K562 (cell line): ENCODE measurements at regions not wholly inside any gene's neighbourhood (a gene's known extent, or its start where the extent isn't known, plus 50 kb on each side); places are given as distances from the start of the nearest gene placed in this dataset.

ENCODE experiments used
- ATAC-seq: fragments of 200-7000 bp; cut with Tn5 transposase; 3 replicates; pipeline ENCODE4 v1.9.1; 2020; ENCODE audit warnings: moderate library complexity
- BruUV-seq: library from RNA; stranded (reverse); fragments of 400-500 nt; replicated peaks from 2 replicates; lab custom pipeline; 2021; lab: Mats Ljungman, UMichigan
- CTCF ChIA-PET: fragments of 300-600 bp; formaldehyde crosslinking; extraction: SDS; loops from one replicate; lab custom pipeline; 2021; ENCODE audit warnings: low intra/inter-chr PET ratio; lab: Yijun Ruan, JAX
- POLR2A ChIA-PET: fragments of 300-600, 350-650 bp; sonication (Branson Sonifier 250); formaldehyde crosslinking; extraction: SDS; loops from one replicate; lab custom pipeline; 2021; ENCODE audit warnings: antibody characterized with exemption, inconsistent platforms; lab: Yijun Ruan, JAX
- DNase-seq, 4 experiments: peaks; one replicate each; pipeline versions ENCODE4 v3.0.0 to v3.0.0-alpha.2; 2011 to 2018; ENCODE audit warnings: low spot score in 3 of 4, mixed read lengths in 3 of 4; ENCODE audit errors: extremely low read depth in 1 of 4
- FAIRE-seq: peaks from 2 replicates; lab custom pipeline; 2011; peaks lifted over from hg19 to GRCh38; lab: Jason Lieb, UNC
- H2AFZ ChIP-seq: 2 replicates; pipeline ENCODE4 v1.6.0; 2011; ENCODE audit warnings: low read depth, low read length, control low read depth, inconsistent platforms
- H3K27ac ChIP-seq: fragments of 200-600 bp; 3 replicates; pipeline ENCODE4 v1.8.0; 2011; ENCODE audit warnings: low read depth, mild to moderate bottlenecking, control low read depth, inconsistent platforms, low read length, moderate library complexity, mixed read lengths; ENCODE audit errors: extremely low read depth
- H3K27me3 ChIP-seq, 2 experiments: fragments of 300-600 bp in 1 of 2; 2 replicates in 1 of 2; 3 replicates in 1 of 2; pipeline versions ENCODE4 v1.6.0 to v1.8.0; 2011; ENCODE audit warnings: inconsistent platforms in 2 of 2, low read length in 2 of 2, mild to moderate bottlenecking in 1 of 2, mixed read lengths in 1 of 2, moderate library complexity in 1 of 2; ENCODE audit not compliant: control insufficient read depth in 2 of 2, insufficient read depth in 2 of 2
- H3K36me3 ChIP-seq: fragments of 300-600 bp; 3 replicates; pipeline ENCODE4 v1.8.0; 2011; ENCODE audit warnings: mild to moderate bottlenecking, low read length, inconsistent platforms; ENCODE audit not compliant: control insufficient read depth, insufficient read depth
- H3K4me1 ChIP-seq, 2 experiments: fragments of 200-600 bp in 1 of 2; replicated peaks in 1 of 2; 2 replicates in 1 of 2; 3 replicates in 1 of 2; pipeline versions ENCODE4 v1.5.1 to v1.8.0; 2011; ENCODE audit warnings: inconsistent platforms in 2 of 2, low read length in 2 of 2, mild to moderate bottlenecking in 1 of 2, mixed read lengths in 1 of 2, moderate library complexity in 1 of 2; ENCODE audit not compliant: control insufficient read depth in 2 of 2, insufficient read depth in 2 of 2
- H3K4me2 ChIP-seq: 2 replicates; pipeline ENCODE4 v1.6.1; 2011; ENCODE audit warnings: low read length, control low read depth, inconsistent platforms, mixed read lengths; ENCODE audit not compliant: insufficient read depth
- H3K4me3 ChIP-seq: fragments of 200-600 bp; sonication (generic), shearing (Covaris generic); 2 replicates; pipeline ENCODE4 v1.5.1; 2016; ENCODE audit warnings: control low read depth, inconsistent platforms
- H3K79me2 ChIP-seq: fragments of 200-600 bp; 3 replicates; pipeline ENCODE4 v1.8.0; 2011; ENCODE audit warnings: low read length, inconsistent platforms; ENCODE audit not compliant: control insufficient read depth, insufficient read depth
- H3K9ac ChIP-seq, 2 experiments: 2 replicates each; pipeline versions ENCODE4 v1.6.0 to v1.6.1; 2011; ENCODE audit warnings: low read depth in 2 of 2, low read length in 2 of 2, control low read depth in 1 of 2, inconsistent platforms in 1 of 2, mild to moderate bottlenecking in 1 of 2, mixed read lengths in 1 of 2; ENCODE audit not compliant: insufficient read depth in 1 of 2
- H3K9me1 ChIP-seq: one replicate; pipeline ENCODE4 v1.6.0; 2011; ENCODE audit warnings: inconsistent platforms, mild to moderate bottlenecking, low read length, moderate library complexity; ENCODE audit not compliant: control insufficient read depth, insufficient read depth
- H3K9me3 ChIP-seq: replicated peaks from 2 replicates; pipeline ENCODE4 v1.5.1; 2011; ENCODE audit warnings: low read depth, low read length, inconsistent platforms; ENCODE audit not compliant: control insufficient read depth, insufficient read depth
- H4K20me1 ChIP-seq: replicated peaks from 2 replicates; pipeline ENCODE4 v1.6.1; 2011; ENCODE audit warnings: low read length, inconsistent platforms, mixed read lengths; ENCODE audit not compliant: control insufficient read depth, insufficient read depth
- CBX2 ChIP-seq: fragments of 200-600 bp; sonication (generic); IDR thresholded peaks from one replicate; pipeline ENCODE4 v1.6.1; 2012; ENCODE audit warnings: mild to moderate bottlenecking, low read length, inconsistent platforms; ENCODE audit not compliant: insufficient read depth, poor library complexity, severe bottlenecking
- CTCF ChIP-seq, 3 experiments: IDR thresholded peaks in 2 of 3; conservative IDR thresholded peaks in 1 of 3; 2 replicates each; pipeline ENCODE4 v1.5.1; 2011 to 2012; ENCODE audit warnings: low read length in 3 of 3, mild to moderate bottlenecking in 3 of 3, control low read depth in 2 of 3, improper control_type of control experiment in 1 of 3, inconsistent platforms in 1 of 3, low read depth in 1 of 3, mixed read lengths in 1 of 3, moderate library complexity in 1 of 3; ENCODE audit not compliant: insufficient read depth in 2 of 3
- MITF ChIP-seq: IDR thresholded peaks from 2 replicates; pipeline ENCODE4 v1.6.1; 2014; ENCODE audit warnings: antibody characterized with exemption
- POLR2B ChIP-seq: fragments of 450-650 bp; IDR thresholded peaks from 2 replicates; pipeline ENCODE4 v1.6.1; 2018; ENCODE audit warnings: low read depth; ENCODE audit not compliant: partially characterized antibody
- SMAD3 ChIP-seq: fragments of 450-650 bp; formaldehyde crosslinking; conservative IDR thresholded peaks from 2 replicates; pipeline ENCODE4 v1.4.0; 2020; ENCODE audit warnings: mild to moderate bottlenecking
- SPI1 ChIP-seq: IDR thresholded peaks from 2 replicates; pipeline ENCODE4 v1.6.1; 2011; ENCODE audit warnings: low read depth, low read length, control low read depth, borderline replicate concordance
- TARDBP ChIP-seq: fragments of 450-650 bp; IDR thresholded peaks from 2 replicates; pipeline ENCODE4 v1.6.1; 2016
- ZBTB26 ChIP-seq: fragments of 450-650 bp; formaldehyde crosslinking; IDR thresholded peaks from 2 replicates; pipeline ENCODE4 v1.4.0; 2022; ENCODE audit warnings: missing genetic modification characterization
- ZNF444 ChIP-seq: fragments of 250-450 bp; sonication (Bioruptor Pico); IDR thresholded peaks from 2 replicates; pipeline ENCODE4 v1.4.0; 2020; ENCODE audit warnings: mild to moderate bottlenecking, moderate library complexity
- WGBS: fragments of 100-300 bp; shearing (Covaris generic); methylation state at CpG from one replicate; pipeline ENCODE4 v1.1.6; 2016; ENCODE audit warnings: low coverage, mixed read lengths; ENCODE audit not compliant: insufficient coverage; ENCODE audit errors: missing lambda C conversion rate; 5-methylcytosine and 5-hydroxymethylcytosine counted together
- in situ Hi-C: fragments of 300-500 bp; cut with MboI; formaldehyde crosslinking; loops from 4 replicates; pipeline ENCODE4 v1.15.0; 2018; ENCODE audit warnings: inconsistent platforms, mixed read lengths
- intact Hi-C: fragments of 100-400 bp; cut with micrococcal nuclease; formaldehyde crosslinking; loops from 2 replicates; pipeline ENCODE4 v1.14.2; 2022

GRCh38 chr16:74035816-74036215 lies 260.8 kb upstream of the PSMD7 start:
- ChIA-PET POLR2A (no interaction called here), CTCF (interaction anchor here (1.2 kb wide), 1 partner anchor 239 kb away, joined by 7 read pairs; no protein-coding TSS in a partner anchor)
- Histone ChIP-seq H2AFZ (no peak overlapping the region), H3K27me3 (no peaks in the 10 kb centered on the region), H3K4me1 (no peaks in the 10 kb centered on the region), H3K9me1 (no peaks in the 10 kb centered on the region), H3K36me3 (no peaks in the 10 kb centered on the region), H3K4me2 (no peak overlapping the region), H3K9me3 (no peaks in the 10 kb centered on the region), H3K79me2 (no peaks in the 10 kb centered on the region), H3K4me3 (no peak overlapping the region), H4K20me1 (no peaks in the 10 kb centered on the region), H3K9ac (no peak overlapping the region), H3K27ac (no peak overlapping the region)
- FAIRE-seq: no peak
- ATAC-seq: peak; percentile 65; the same call in 2 of the 3 replicates
- TF ChIP-seq CTCF (IDR thresholded peaks at IDR 0.05 in 2 of 3, conservative IDR thresholded peaks at IDR 0.05 in 1 of 3; ENCODE audit: insufficient read depth in 2 of 3, low read depth in 1 of 3, low read length in 3 of 3) (peak in 2 of 3 experiments; percentile 44 to 82; a peak in 4 of 6 replicates), POLR2B (no peak), ZBTB26 (CRISPR knock-in tag) (no peak), MITF (no peak), CBX2 (no peak), SMAD3 (CRISPR knock-in tag) (no peak), SPI1 (peak; percentile 23; the same call in 1 of the 2 replicates), TARDBP (no peak), ZNF444 (CRISPR knock-in tag) (no peak)
- no TSS peak for BruUV-seq
- in situ Hi-C loops: no loop called here
- peak; percentile 8 to 39 (median 28) for DNase-seq
- 7% methylated on average over 1 of the region's 1 CpG for WGBS
- intact Hi-C loops: loop anchor here (5.0 kb wide), 1 partner anchor 1534 kb away; no protein-coding TSS in a partner anchor
